Spleen (tissue), 11 donors: ENCODE measurements at regions not wholly inside any gene's neighbourhood (a gene's known extent, or its start where the extent isn't known, plus 50 kb on each side); places are given as distances from the start of the nearest gene placed in this dataset.

Experiments
- DNase-seq: peaks from one replicate; pipeline ENCODE4 v3.0.0-alpha.2; 2020
- H3K27ac ChIP-seq, 8 donors: fragments of 200-600 bp; sonication (generic) in 7 of 8; 1 replicate in 4 of 8; 2 replicates in 4 of 8; pipeline versions ENCODE4 v1.5.0 to v1.8.0; 2016 to 2021; ENCODE audit warnings: inconsistent platforms in 4 of 8, mild to moderate bottlenecking in 4 of 8, moderate library complexity in 1 of 8
- H3K27me3 ChIP-seq, 7 donors: fragments of 200-600 bp; sonication (generic) in 6 of 7; replicated peaks in 1 of 7; 1 replicate in 4 of 7; 2 replicates in 3 of 7; pipeline versions ENCODE4 v1.5.0 to v1.8.0; 2016 to 2021; ENCODE audit warnings: inconsistent platforms in 3 of 7, mild to moderate bottlenecking in 1 of 7
- H3K36me3 ChIP-seq, 6 donors: fragments of 200-600 bp; sonication (generic) in 5 of 6; 1 replicate in 4 of 6; 2 replicates in 2 of 6; pipeline versions ENCODE4 v1.5.0 to v1.8.0; 2016 to 2021; ENCODE audit warnings: inconsistent platforms in 2 of 6
- H3K4me1 ChIP-seq, 6 donors: fragments of 200-600 bp; sonication (generic) in 5 of 6; 1 replicate in 3 of 6; 2 replicates in 3 of 6; pipeline versions ENCODE4 v1.5.0 to v1.8.0; 2016 to 2021; ENCODE audit warnings: inconsistent platforms in 3 of 6
- H3K4me3 ChIP-seq, 8 donors: fragments of 200-600 bp; sonication (generic) in 7 of 8; 1 replicate in 4 of 8; 2 replicates in 4 of 8; pipeline versions ENCODE4 v1.5.0 to v1.8.0; 2016 to 2021; ENCODE audit warnings: inconsistent platforms in 4 of 8, mild to moderate bottlenecking in 4 of 8, moderate library complexity in 2 of 8
- H3K9me3 ChIP-seq, 8 donors: fragments of 200-600 bp; sonication (generic) in 7 of 8; 1 replicate in 4 of 8; 2 replicates in 4 of 8; pipeline versions ENCODE4 v1.5.0 to v1.8.0; 2016 to 2021; ENCODE audit warnings: inconsistent platforms in 4 of 8
- POLR2A ChIP-seq, 3 donors: fragments of 450-650 bp; IDR thresholded peaks; one replicate each; pipeline ENCODE4 v1.5.1; 2017; ENCODE audit warnings: antibody characterized with exemption in 3 of 3, mild to moderate bottlenecking in 1 of 3
- POLR2AphosphoS5 ChIP-seq, 3 donors: sonication (generic); formaldehyde crosslinking; IDR thresholded peaks; one replicate each; pipeline ENCODE4 v1.5.1; 2017; ENCODE audit warnings: antibody characterized with exemption in 3 of 3
- WGBS, 5 donors: extraction: QIAGEN DNeasy Blood & Tissue Kit in 3 of 5; methylation state at CpG; one replicate each; pipeline versions ENCODE4 v1.1.5 to v1.1.7; 2013 to 2018; 5-methylcytosine and 5-hydroxymethylcytosine counted together
- intact Hi-C: fragments of 100-400 bp; cut with DNase I; formaldehyde crosslinking; loops from one replicate; pipeline ENCODE4 v1.15.0; 2023; ENCODE audit warnings: low total_unique reads
- TF ChIP-seq, protein P1 (sequence below), 11 experiments: fragments of 200-600 bp in 7 of 11; fragments of 450-650 bp in 4 of 11; sonication (generic) in 4 of 11; IDR thresholded peaks in 8 of 11; conservative IDR thresholded peaks in 3 of 11; 1 replicate in 7 of 11; 2 replicates in 4 of 11; pipeline versions ENCODE4 v1.4.0 to v1.8.0; 2016 to 2021; ENCODE audit warnings: antibody characterized with exemption in 11 of 11, inconsistent platforms in 4 of 11, mild to moderate bottlenecking in 1 of 11
- donor health status: healthy with polysubstance abuse.
- donor health status: DM: no; HTN: no; CAD: no; lungs with moderate emphysema.
- donor health status: DM: no; HTN: no; CAD: no.
- donor health status: Bipolar disorder and iron deficiency.
- donor health status: healthy.
- donor health status: DM: no; HTN: no; CAD: no.
- donor health status: DM: yes; HTN: yes; CAD: no.

GRCh38 chr2:134153294-134153880, 100.5 kb upstream of the MGAT5 start:
- Histone ChIP-seq H3K27ac (peak overlapping the region in 3 of 8 donors; percentile 19 to 42 (median 22)), H3K36me3 (peaks cover 0 to 37% (median 0%) of the 10 kb centered on the region in 6 donors), H3K27me3 (no peaks in the 10 kb centered on the region), H3K4me1 (peaks cover 14 to 83% (median 50%) of the 10 kb centered on the region in 6 donors), H3K9me3 (no peaks in the 10 kb centered on the region), H3K4me3 (no peak overlapping the region)
- no peak for DNase-seq
- intact Hi-C loops = no loop called here
- WGBS, 5 donors = 83 to 92% (median 86%) methylated on average over 7 of the region's 7 CpGs
- TF ChIP-seq, protein P1, sequence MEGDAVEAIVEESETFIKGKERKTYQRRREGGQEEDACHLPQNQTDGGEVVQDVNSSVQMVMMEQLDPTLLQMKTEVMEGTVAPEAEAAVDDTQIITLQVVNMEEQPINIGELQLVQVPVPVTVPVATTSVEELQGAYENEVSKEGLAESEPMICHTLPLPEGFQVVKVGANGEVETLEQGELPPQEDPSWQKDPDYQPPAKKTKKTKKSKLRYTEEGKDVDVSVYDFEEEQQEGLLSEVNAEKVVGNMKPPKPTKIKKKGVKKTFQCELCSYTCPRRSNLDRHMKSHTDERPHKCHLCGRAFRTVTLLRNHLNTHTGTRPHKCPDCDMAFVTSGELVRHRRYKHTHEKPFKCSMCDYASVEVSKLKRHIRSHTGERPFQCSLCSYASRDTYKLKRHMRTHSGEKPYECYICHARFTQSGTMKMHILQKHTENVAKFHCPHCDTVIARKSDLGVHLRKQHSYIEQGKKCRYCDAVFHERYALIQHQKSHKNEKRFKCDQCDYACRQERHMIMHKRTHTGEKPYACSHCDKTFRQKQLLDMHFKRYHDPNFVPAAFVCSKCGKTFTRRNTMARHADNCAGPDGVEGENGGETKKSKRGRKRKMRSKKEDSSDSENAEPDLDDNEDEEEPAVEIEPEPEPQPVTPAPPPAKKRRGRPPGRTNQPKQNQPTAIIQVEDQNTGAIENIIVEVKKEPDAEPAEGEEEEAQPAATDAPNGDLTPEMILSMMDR (IDR thresholded peaks at IDR 0.05 in 8 of 11, conservative IDR thresholded peaks at IDR 0.05 in 3 of 11) = no peak
- no peak for TF ChIP-seq POLR2AphosphoS5 (IDR thresholded peaks at IDR 0.05)
- no peak for TF ChIP-seq POLR2A (IDR thresholded peaks at IDR 0.05)

DNA sequence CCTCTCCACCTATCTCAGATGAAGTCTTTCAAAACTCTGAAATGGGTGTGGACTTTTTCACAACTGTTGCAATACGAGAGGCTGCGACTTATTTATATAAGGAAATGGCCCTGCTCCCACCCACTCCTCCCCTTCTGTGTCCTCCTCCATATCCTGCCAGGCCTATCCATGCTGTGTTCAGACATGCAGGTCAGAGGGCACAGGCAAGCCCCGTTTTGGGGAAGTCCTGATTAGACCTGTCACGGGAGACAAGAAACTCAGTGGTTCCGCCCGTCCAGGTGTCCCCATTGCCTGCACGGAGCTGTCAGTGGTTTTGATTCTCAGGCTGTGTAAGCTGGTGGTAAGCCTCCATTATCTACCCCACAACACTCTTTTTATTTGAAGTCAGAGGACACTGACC, 99.6 kb upstream of the MGAT5 start:
- intact Hi-C loops = no loop called here
- Histone ChIP-seq H3K27me3 (no peaks in the 10 kb centered on the region), H3K4me3 (no peak overlapping the region), H3K36me3 (peaks cover 0 to 37% (median 0%) of the 10 kb centered on the region in 6 donors), H3K27ac (peak overlapping the region in 4 of 8 donors; percentile 15 to 42 (median 20)), H3K9me3 (no peaks in the 10 kb centered on the region), H3K4me1 (peaks cover 14 to 83% (median 51%) of the 10 kb centered on the region in 6 donors)
- 33 to 53% (median 36%) methylated on average over 7 of the region's 7 CpGs for WGBS, 5 donors
- peak; percentile 85 for DNase-seq
- no peak for TF ChIP-seq POLR2A (IDR thresholded peaks at IDR 0.05)
- TF ChIP-seq POLR2AphosphoS5 (IDR thresholded peaks at IDR 0.05) = peak in 2 of 3 donors; percentile 38 to 51
- TF ChIP-seq, protein P1 (IDR thresholded peaks at IDR 0.05 in 8 of 11, conservative IDR thresholded peaks at IDR 0.05 in 3 of 11) = no peak

- no peak for DNase-seq
- TF ChIP-seq, protein P1 (IDR thresholded peaks at IDR 0.05 in 8 of 11, conservative IDR thresholded peaks at IDR 0.05 in 3 of 11) = no peak
- TF ChIP-seq POLR2AphosphoS5 (IDR thresholded peaks at IDR 0.05) = peak in 1 of 3 donors; percentile 36
- Histone ChIP-seq H3K27me3 (no peaks in the 10 kb centered on the region), H3K36me3 (peaks cover 0 to 37% (median 0%) of the 10 kb centered on the region in 6 donors), H3K4me1 (peaks cover 15 to 83% (median 54%) of the 10 kb centered on the region in 6 donors), H3K9me3 (no peaks in the 10 kb centered on the region), H3K4me3 (no peak overlapping the region), H3K27ac (peak overlapping the region in 4 of 8 donors; percentile 15 to 42 (median 22))
- intact Hi-C loops = no loop called here
- WGBS, 5 donors = 58 to 75% (median 74%) methylated on average over 4 of the region's 4 CpGs
Measured at GRCh38 chr2:134155134-134155533, 98.7 kb upstream of the MGAT5 start.

DNA sequence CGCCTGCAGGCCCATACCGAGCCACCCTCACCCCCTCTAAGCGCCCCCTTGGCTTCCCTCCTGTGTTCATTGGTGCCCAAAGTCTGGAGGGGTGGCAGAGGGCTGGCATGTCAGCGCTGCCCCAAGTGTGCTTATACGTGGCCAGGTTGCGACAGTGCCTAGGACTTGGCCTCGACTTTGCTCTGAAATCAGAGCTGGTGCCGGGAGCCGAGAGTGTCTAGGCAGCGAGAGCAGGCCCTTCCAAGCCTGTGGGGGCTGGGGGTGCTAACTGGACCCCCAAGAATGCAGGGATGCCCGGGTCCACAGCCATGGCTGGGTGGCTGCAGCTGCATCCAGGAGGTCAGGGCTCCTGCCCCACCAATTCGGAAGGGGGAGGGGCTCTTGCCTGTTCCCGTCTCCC, 95.6 kb upstream of the MGAT5 start:
- Histone ChIP-seq H3K9me3 (no peaks in the 10 kb centered on the region), H3K36me3 (peaks cover 0 to 19% (median 0%) of the 10 kb centered on the region in 6 donors), H3K27me3 (no peaks in the 10 kb centered on the region), H3K4me3 (no peak overlapping the region), H3K4me1 (peaks cover 39 to 100% (median 78%) of the 10 kb centered on the region in 6 donors), H3K27ac (no peak overlapping the region)
- no peak for DNase-seq
- TF ChIP-seq, protein P1 (IDR thresholded peaks at IDR 0.05 in 8 of 11, conservative IDR thresholded peaks at IDR 0.05 in 3 of 11) = no peak
- TF ChIP-seq POLR2A (IDR thresholded peaks at IDR 0.05) = no peak
- peak in 1 of 3 donors; percentile 17 for TF ChIP-seq POLR2AphosphoS5 (IDR thresholded peaks at IDR 0.05)
- WGBS, 5 donors = 90 to 99% (median 91%) methylated on average over 9 to 13 of the region's 13 CpGs
- intact Hi-C loops = no loop called here
